ENCODE measurements at regions not wholly inside any gene's neighbourhood (a gene's known extent, or its start where the extent isn't known, plus 50 kb on each side); places are given as distances from the start of the nearest gene placed in this dataset.

DNA sequence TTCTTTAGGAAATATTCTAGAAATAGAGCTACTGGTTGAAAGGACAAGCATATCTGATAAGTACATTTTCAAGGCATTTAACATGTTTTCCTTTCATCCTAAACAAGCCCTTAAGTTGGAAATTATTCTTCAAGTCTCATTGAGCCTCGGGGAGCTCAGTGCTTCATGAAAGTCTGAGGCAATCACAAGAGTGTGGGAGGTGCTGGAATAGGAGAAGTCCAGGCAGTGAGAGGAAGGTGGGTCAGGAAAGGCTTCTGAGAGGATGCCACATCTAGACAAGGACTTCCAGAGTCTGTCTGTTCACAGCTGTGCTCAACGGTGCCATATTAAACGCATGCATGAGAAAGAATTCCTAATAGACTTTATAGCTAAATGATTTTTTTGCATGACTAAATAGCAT is 69.8 kb downstream of the CD83 start:
- DNase-seq (ENCODE audit: low read depth in 1 of 2, low spot score in 1 of 2): no peak

DNA sequence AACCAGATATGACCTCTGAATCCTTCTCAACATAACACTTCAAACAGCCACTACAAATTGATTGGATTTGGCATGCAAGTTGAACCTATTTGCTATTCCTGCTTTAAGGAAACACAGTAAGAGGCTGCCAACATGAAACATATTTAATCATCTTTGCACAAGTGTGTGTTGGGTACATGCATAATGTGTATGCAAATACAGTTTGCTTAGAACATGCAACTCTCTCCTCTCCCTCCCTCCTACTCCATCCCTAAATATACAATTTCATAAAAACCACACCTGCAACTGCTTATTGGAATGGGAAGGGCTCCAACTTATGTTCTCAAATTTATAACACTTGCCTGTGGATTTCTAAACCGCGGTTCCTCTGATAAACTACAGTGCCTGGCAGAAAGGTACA is 71.5 kb downstream of the CD83 start:
- DNase-seq (ENCODE audit: low read depth in 1 of 2, low spot score in 1 of 2): no peak

- DNase-seq (ENCODE audit: low read depth in 1 of 2, low spot score in 1 of 2): no peak
Observed at GRCh38 chr6:14190191-14190928, 72.8 kb downstream of the CD83 start.

- DNase-seq (ENCODE audit: low read depth in 1 of 2, low spot score in 1 of 2): no peak
Observed at GRCh38 chr6:14190929-14191224, 73.3 kb downstream of the CD83 start.

DNA sequence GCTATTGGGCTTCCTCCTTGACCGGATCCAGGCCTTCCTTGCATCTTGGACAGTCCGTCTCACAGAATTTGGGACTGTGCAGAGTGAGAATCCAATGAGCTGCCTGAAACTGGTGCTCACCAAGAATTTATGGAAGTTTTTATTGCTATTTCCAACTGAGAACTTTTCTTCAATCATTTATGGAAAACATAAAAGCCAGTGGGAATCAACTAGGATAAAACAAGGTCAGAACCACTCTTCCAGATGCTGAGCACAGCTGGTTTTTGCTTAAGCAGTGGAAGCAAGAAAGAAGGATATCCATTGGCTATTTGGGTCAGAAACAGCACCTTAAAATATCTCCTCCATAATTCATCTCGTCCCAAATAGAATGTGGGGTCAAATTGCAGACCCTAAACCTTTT is 74.2 kb downstream of the CD83 start:
- DNase-seq (ENCODE audit: low read depth in 1 of 2, low spot score in 1 of 2): no peak

GRCh38 chr6:14192216-14192788 is 74.7 kb downstream of the CD83 start:
- no peak for DNase-seq (ENCODE audit: low read depth in 1 of 2, low spot score in 1 of 2)

DNA sequence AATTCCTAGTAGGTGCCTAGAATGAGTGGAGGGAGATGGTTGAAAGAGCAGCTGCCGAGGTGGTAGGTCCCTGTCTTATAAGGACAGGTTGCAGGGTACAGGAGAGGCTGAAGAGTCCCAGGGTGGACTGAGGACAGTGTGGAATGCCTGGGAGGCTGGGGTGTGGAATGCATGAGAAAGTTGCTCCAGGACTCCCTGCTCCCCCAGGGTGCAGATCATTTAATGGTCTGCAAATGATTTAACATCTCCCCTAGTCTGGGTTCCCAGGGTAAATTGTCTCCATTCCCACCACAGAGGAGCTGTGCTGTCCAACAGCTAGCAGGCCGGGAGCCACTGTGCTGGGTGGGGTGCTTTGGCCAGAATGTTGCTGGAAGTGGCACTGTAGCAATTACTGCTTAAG is 76.0 kb downstream of the CD83 start:
- DNase-seq (ENCODE audit: low read depth in 1 of 2, low spot score in 1 of 2): no peak

GRCh38 chr6:14194483-14194882 is 76.9 kb downstream of the CD83 start:
- DNase-seq (ENCODE audit: low read depth in 1 of 2, low spot score in 1 of 2): no peak

- DNase-seq (ENCODE audit: low read depth in 1 of 2, low spot score in 1 of 2): no peak
Observed at GRCh38 chr6:14194976-14195375, 77.4 kb downstream of the CD83 start.

- DNase-seq (ENCODE audit: low read depth in 1 of 2, low spot score in 1 of 2): no peak
Observed at GRCh38 chr6:14196026-14196425, 78.5 kb downstream of the CD83 start.

GRCh38 chr6:14197118-14197517 is 79.5 kb downstream of the CD83 start:
- no peak for DNase-seq (ENCODE audit: low read depth in 1 of 2, low spot score in 1 of 2)

- no peak for DNase-seq (ENCODE audit: low read depth in 1 of 2, low spot score in 1 of 2)
Observed at GRCh38 chr6:14200047-14200446, 82.5 kb downstream of the CD83 start.

- DNase-seq (ENCODE audit: low read depth in 1 of 2, low spot score in 1 of 2): no peak
Observed at GRCh38 chr6:14202947-14203346, 85.4 kb downstream of the CD83 start.

DNA sequence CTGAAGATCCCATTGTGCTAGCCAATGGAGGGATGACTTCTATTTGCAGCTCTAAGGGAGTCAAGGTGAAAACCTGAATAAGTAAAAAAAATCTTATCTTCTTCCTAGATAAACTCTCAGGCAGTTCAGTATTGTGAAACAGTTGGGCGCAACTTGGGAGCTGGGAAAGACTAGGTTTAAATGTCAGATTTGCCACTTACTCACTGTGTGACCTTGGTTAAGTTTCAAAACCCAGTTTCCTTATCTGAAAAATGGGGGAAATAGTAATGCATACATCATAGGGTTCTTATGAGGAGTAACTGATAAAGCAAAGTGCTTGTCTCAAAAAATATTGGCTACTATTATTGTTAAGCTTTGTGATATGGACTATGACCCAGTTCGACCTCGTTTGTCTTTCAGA is 88.8 kb downstream of the CD83 start:
- no peak for DNase-seq (ENCODE audit: low read depth in 1 of 2, low spot score in 1 of 2)

GRCh38 chr6:14207448-14207847 is 89.9 kb downstream of the CD83 start:
- DNase-seq (ENCODE audit: low read depth in 1 of 2, low spot score in 1 of 2): no peak

- no peak for DNase-seq (ENCODE audit: low read depth in 1 of 2, low spot score in 1 of 2)
Observed at GRCh38 chr6:14209000-14209399, 91.4 kb downstream of the CD83 start.

DNA sequence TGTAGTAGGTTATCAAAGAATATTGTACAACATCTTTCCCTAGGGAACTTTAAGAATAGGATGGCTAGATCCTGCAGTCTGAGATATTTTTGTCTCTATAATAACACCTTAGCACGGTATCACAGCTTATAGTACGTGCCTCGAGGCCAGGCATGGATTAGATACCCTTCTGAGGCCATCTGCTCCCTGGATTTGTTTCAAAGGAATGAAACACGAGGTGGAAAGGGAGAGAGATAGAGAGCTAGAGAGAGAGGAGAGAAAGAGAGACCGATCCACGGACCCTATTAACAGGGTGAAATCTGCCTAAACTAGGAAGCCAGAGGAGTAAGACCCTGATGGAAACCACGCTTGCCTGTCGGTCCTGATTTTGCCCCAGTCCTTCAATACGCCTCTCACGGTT is 92.5 kb downstream of the CD83 start:
- DNase-seq (ENCODE audit: low read depth in 1 of 2, low spot score in 1 of 2): no peak

- DNase-seq (ENCODE audit: low read depth in 1 of 2, low spot score in 1 of 2): peak; percentile 75 to 90
Observed at GRCh38 chr6:14210663-14211561, 93.3 kb downstream of the CD83 start.

DNA sequence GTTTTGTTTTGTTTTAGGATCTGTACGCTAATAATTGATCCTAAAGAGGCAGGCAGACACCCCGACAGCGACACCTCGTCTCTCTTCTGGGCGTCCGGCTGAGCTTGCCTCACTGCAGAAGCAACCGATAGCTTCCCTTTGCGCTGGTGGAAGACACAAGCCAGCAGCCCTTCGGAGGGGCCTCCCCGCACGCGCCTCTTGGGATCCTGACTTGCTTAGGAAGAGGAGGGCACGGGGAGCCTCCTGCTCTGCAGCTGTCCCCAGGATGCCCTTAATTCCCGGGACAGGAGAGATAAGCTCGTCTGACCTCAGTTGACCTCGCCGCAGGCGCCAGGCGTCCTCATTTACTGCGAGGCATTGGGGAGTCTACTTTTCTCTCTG is 94.0 kb downstream of the CD83 start:
- peak in 1 of 2 donors; percentile 13 for DNase-seq (ENCODE audit: low read depth in 1 of 2, low spot score in 1 of 2)

- DNase-seq (ENCODE audit: low read depth in 1 of 2, low spot score in 1 of 2): no peak
Observed at GRCh38 chr6:14212020-14212419, 94.4 kb downstream of the CD83 start.

DNA sequence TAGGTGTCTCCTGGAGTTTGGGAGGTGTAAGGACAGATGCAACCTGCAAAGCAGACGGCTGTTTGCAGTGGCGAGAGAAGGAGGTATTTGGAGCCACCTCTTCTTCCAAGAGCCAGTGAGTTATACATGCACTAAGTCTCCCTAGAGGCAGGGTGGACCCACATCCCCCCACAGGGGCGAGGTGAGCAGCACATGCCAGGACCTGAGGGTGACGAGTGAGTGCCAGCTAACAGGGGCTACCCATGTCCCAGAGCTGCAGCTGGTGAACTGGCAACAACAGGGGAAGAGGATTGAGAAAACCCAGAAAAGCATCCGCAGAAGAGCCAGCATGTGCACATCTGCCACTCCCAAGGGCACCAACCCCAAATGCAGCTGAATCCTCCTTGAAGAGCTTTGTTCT is 95.1 kb downstream of the CD83 start:
- DNase-seq (ENCODE audit: low read depth in 1 of 2, low spot score in 1 of 2): no peak

DNA sequence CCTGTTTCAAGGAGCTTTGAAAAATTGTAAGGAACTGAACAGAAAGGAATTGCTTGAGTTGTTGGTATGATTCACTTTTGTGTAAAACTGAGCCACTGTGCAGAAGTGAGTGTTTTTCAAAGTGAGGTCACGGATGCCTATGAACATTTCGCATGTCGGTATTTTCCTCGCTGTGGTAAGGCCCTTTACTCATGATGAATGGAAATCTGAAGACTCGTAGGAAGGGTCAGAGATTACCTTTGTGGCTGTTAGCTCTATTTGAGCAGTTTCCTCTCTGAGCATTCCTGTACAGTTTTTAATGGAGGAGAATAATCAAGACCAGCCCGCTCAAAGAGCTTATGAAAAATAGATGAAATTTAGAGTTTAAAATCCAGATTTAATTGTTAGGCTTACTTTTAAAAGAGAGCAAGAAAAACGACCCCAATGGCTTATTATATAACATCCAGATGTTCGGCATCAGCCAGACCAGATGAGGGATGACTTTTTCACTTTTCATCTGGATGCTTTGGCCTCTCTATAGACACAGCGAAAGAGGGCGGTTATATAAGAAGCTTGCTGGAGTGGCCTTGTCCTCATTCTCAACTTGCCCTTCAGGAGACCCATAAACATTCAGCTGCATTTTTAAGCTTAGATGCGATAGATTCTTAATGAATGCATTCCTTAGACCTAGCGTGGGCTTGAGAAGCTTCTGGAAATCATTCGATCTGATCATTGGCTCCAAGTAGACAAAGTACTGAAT is 99.5 kb downstream of the CD83 start:
- no peak for DNase-seq (ENCODE audit: low read depth in 1 of 2, low spot score in 1 of 2)
